Panc1 (cell line): ENCODE measurements at regions not wholly inside any gene's neighbourhood (a gene's known extent, or its start where the extent isn't known, plus 50 kb on each side); places are given as distances from the start of the nearest gene placed in this dataset.

Source experiments
- ATAC-seq: fragments of 200-7000 bp; cut with Tn5 transposase; 2 replicates; pipeline ENCODE4 v1.9.1; 2020; ENCODE audit warnings: mild to moderate bottlenecking, moderate library complexity
- BruUV-seq: library from RNA; stranded (reverse); fragments of 400-500 nt; replicated peaks from 2 replicates; lab custom pipeline; 2021; lab: Mats Ljungman, UMichigan
- CTCF ChIA-PET: fragments of 300-600 bp; sonication (Branson Sonifier 250); formaldehyde crosslinking; loops from one replicate; lab custom pipeline; 2022; ENCODE audit warnings: antibody characterized with exemption; lab: Charles Lee
- POLR2A ChIA-PET: fragments of 300-600 bp; sonication (Branson Sonifier 250); formaldehyde crosslinking; loops from one replicate; lab custom pipeline; 2022; ENCODE audit warnings: antibody characterized with exemption; lab: Charles Lee
- DNase-seq: peaks from one replicate; pipeline ENCODE4 v3.0.0-alpha.2; 2010; ENCODE audit warnings: low read depth, low spot score
- H3K27ac ChIP-seq: 2 replicates; pipeline ENCODE4 v1.5.1; 2011; ENCODE audit warnings: mild to moderate bottlenecking, low read length, inconsistent platforms
- H3K27me3 ChIP-seq: fragments of 200-500 bp; sonication (Bioruptor generic); 2 replicates; pipeline ENCODE4 v1.6.0; 2014; ENCODE audit warnings: low read length, inconsistent platforms; ENCODE audit not compliant: control insufficient read depth, insufficient read depth
- H3K36me3 ChIP-seq: fragments of 200-500 bp; sonication (Bioruptor generic); 2 replicates; pipeline ENCODE4 v1.5.1; 2014; ENCODE audit warnings: inconsistent platforms, mild to moderate bottlenecking, low read length, moderate library complexity; ENCODE audit not compliant: control insufficient read depth, insufficient read depth
- H3K4me1 ChIP-seq: 2 replicates; pipeline ENCODE4 v1.5.1; 2011; ENCODE audit warnings: inconsistent platforms, mild to moderate bottlenecking, low read length, moderate library complexity; ENCODE audit not compliant: control insufficient read depth, insufficient read depth
- H3K4me3 ChIP-seq, 2 experiments: 2 replicates each; pipeline ENCODE4 v1.5.1; 2011 to 2012; ENCODE audit warnings: low read depth in 2 of 2, low read length in 2 of 2, mild to moderate bottlenecking in 2 of 2, inconsistent platforms in 1 of 2, moderate library complexity in 1 of 2
- H3K9me3 ChIP-seq: fragments of 200-500 bp; sonication (Bioruptor generic); 2 replicates; pipeline ENCODE4 v1.5.1; 2014; ENCODE audit warnings: low read depth, mild to moderate bottlenecking, inconsistent platforms, low read length, moderate library complexity; ENCODE audit not compliant: control insufficient read depth, insufficient read depth
- POLR2AphosphoS5 ChIP-seq: IDR thresholded peaks from 2 replicates; pipeline ENCODE4 v1.6.1; 2012; ENCODE audit warnings: mild to moderate bottlenecking, low read depth, low read length, moderate library complexity
- SIN3A ChIP-seq: IDR thresholded peaks from 2 replicates; pipeline ENCODE4 v1.6.1; 2012; ENCODE audit warnings: low read depth, mild to moderate bottlenecking, low read length, moderate library complexity, borderline replicate concordance; ENCODE audit not compliant: insufficient read depth
- TCF7L2 ChIP-seq: IDR thresholded peaks from 2 replicates; pipeline ENCODE4 v1.6.1; 2011; ENCODE audit warnings: mild to moderate bottlenecking, low read depth, low read length, inconsistent platforms
- in situ Hi-C: cut with HindIII; loops from 2 replicates; pipeline ENCODE4 v1.10.0; 2016; ENCODE audit warnings: low sequenced_read_pairs, low pct_unique_long_range_greater_than_20kb
- intact Hi-C: fragments of 100-400 bp; cut with micrococcal nuclease; formaldehyde crosslinking; loops from one replicate; pipeline ENCODE4 v1.10.0; 2022; ENCODE audit not compliant: unreplicated experiment
- TF ChIP-seq, protein P1 (sequence below), 2 experiments: IDR thresholded peaks; 2 replicates each; pipeline ENCODE4 v1.6.1; 2011 to 2012; ENCODE audit warnings: low read depth in 2 of 2, control low read depth in 1 of 2, low read length in 1 of 2, mild to moderate bottlenecking in 1 of 2, moderate library complexity in 1 of 2; ENCODE audit not compliant: insufficient read depth in 1 of 2
- TF ChIP-seq, protein P2 (sequence below): fragments of 450-650 bp; IDR thresholded peaks from 2 replicates; pipeline ENCODE4 v1.5.1; 2017; ENCODE audit warnings: mild to moderate bottlenecking

DNA sequence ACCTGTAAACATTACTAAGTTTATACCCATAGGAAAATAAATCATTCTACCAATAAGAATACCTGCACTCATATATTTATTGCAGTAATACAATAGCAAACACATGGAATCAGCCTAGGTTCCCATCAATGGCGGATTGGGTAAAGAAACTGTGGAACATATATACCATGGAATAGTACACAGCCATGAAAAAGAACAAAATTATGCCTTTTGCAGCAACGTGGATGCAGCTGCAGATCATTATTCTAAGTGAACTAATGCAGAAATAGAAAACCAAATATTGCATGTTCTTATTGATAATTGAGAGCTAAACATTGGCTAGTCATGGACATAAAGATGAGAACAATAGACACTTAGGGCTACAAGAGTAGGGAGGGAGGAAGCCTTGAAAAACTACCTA lies 667.4 kb upstream of the WWC1 start:
- POLR2A ChIA-PET: no interaction called here
- CTCF ChIA-PET: no interaction called here
- Histone ChIP-seq H3K4me1 (no peaks in the 10 kb centered on the region), H3K9me3 (no peaks in the 10 kb centered on the region), H3K27me3 (no peaks in the 10 kb centered on the region), H3K36me3 (no peaks in the 10 kb centered on the region), H3K4me3 (no peak overlapping the region), H3K27ac (no peak overlapping the region)
- in situ Hi-C loops (no loop called here), intact Hi-C loops (no loop called here)
- no peak for TF ChIP-seq SIN3A
- TF ChIP-seq, protein P1, sequence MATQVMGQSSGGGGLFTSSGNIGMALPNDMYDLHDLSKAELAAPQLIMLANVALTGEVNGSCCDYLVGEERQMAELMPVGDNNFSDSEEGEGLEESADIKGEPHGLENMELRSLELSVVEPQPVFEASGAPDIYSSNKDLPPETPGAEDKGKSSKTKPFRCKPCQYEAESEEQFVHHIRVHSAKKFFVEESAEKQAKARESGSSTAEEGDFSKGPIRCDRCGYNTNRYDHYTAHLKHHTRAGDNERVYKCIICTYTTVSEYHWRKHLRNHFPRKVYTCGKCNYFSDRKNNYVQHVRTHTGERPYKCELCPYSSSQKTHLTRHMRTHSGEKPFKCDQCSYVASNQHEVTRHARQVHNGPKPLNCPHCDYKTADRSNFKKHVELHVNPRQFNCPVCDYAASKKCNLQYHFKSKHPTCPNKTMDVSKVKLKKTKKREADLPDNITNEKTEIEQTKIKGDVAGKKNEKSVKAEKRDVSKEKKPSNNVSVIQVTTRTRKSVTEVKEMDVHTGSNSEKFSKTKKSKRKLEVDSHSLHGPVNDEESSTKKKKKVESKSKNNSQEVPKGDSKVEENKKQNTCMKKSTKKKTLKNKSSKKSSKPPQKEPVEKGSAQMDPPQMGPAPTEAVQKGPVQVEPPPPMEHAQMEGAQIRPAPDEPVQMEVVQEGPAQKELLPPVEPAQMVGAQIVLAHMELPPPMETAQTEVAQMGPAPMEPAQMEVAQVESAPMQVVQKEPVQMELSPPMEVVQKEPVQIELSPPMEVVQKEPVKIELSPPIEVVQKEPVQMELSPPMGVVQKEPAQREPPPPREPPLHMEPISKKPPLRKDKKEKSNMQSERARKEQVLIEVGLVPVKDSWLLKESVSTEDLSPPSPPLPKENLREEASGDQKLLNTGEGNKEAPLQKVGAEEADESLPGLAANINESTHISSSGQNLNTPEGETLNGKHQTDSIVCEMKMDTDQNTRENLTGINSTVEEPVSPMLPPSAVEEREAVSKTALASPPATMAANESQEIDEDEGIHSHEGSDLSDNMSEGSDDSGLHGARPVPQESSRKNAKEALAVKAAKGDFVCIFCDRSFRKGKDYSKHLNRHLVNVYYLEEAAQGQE (IDR thresholded peaks at IDR 0.05; ENCODE audit: insufficient read depth in 1 of 2, low read depth in 2 of 2, low read length in 1 of 2): no peak
- TF ChIP-seq TCF7L2: no peak
- no peak for DNase-seq
- no TSS peak for BruUV-seq
- no peak for ATAC-seq

DNA sequence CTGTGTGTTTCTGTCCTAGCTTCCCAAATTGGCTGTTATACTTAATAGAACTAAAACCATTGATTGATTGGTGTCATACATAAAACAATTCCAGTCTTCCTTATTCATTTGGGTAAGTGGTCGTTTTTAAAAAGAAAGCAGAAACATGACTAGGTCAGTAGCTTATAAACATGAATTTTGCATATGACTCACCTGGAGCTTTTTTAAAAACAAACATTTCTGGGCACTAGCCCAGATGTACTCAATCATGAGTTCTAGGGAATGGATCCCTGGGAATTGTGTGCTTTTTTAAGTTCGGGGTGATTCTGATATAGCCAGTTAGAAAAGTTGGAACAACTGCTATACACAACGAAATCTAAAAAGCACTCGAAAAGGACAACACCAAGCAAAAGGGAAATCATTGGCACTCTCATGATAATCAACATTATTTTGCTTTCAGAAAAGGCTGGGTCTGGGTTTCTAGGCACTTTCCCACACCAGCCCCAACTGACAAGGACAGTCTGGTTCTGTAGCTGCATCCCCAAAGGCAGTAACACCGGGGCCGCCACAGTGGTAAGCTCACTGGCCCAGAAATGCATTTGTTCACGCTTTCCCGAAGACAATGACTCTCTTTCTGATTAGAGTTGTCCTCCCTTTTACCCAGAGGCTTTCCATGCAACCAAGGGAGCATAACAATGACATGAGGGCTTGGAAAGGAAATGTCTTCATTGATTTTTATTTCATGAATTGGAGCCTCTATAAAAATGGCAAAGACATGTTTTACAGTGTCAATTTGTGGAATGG lies 664.9 kb upstream of the WWC1 start:
- Histone ChIP-seq H3K4me1 (no peaks in the 10 kb centered on the region), H3K27me3 (no peaks in the 10 kb centered on the region), H3K9me3 (no peaks in the 10 kb centered on the region), H3K27ac (no peak overlapping the region), H3K36me3 (no peaks in the 10 kb centered on the region), H3K4me3 (no peak overlapping the region)
- ChIA-PET POLR2A (no interaction called here), CTCF (no interaction called here)
- ATAC-seq: no peak
- intact Hi-C loops: no loop called here
- no TSS peak for BruUV-seq
- DNase-seq: no peak
- no peak for TF ChIP-seq TCF7L2
- no peak for TF ChIP-seq POLR2AphosphoS5
- TF ChIP-seq, protein P2, sequence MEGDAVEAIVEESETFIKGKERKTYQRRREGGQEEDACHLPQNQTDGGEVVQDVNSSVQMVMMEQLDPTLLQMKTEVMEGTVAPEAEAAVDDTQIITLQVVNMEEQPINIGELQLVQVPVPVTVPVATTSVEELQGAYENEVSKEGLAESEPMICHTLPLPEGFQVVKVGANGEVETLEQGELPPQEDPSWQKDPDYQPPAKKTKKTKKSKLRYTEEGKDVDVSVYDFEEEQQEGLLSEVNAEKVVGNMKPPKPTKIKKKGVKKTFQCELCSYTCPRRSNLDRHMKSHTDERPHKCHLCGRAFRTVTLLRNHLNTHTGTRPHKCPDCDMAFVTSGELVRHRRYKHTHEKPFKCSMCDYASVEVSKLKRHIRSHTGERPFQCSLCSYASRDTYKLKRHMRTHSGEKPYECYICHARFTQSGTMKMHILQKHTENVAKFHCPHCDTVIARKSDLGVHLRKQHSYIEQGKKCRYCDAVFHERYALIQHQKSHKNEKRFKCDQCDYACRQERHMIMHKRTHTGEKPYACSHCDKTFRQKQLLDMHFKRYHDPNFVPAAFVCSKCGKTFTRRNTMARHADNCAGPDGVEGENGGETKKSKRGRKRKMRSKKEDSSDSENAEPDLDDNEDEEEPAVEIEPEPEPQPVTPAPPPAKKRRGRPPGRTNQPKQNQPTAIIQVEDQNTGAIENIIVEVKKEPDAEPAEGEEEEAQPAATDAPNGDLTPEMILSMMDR: no peak
- no peak for TF ChIP-seq SIN3A
- TF ChIP-seq, protein P1 (IDR thresholded peaks at IDR 0.05; ENCODE audit: insufficient read depth in 1 of 2, low read depth in 2 of 2, low read length in 1 of 2): no peak
- in situ Hi-C loops: no loop called here
